GM19238 (cell line): ENCODE measurements at regions not wholly inside any gene's neighbourhood (a gene's known extent, or its start where the extent isn't known, plus 50 kb on each side); places are given as distances from the start of the nearest gene placed in this dataset.
"Not testable (repeated sequence)": the region's sequence is repeated elsewhere in the genome, so short reads cannot be mapped to it uniquely, and the experiment has no call there.

Experiments used
- DNase-seq: peaks from one replicate; pipeline ENCODE4 v3.0.0; 2011; ENCODE audit warnings: low spot score; ENCODE audit not compliant: insufficient read length

DNA sequence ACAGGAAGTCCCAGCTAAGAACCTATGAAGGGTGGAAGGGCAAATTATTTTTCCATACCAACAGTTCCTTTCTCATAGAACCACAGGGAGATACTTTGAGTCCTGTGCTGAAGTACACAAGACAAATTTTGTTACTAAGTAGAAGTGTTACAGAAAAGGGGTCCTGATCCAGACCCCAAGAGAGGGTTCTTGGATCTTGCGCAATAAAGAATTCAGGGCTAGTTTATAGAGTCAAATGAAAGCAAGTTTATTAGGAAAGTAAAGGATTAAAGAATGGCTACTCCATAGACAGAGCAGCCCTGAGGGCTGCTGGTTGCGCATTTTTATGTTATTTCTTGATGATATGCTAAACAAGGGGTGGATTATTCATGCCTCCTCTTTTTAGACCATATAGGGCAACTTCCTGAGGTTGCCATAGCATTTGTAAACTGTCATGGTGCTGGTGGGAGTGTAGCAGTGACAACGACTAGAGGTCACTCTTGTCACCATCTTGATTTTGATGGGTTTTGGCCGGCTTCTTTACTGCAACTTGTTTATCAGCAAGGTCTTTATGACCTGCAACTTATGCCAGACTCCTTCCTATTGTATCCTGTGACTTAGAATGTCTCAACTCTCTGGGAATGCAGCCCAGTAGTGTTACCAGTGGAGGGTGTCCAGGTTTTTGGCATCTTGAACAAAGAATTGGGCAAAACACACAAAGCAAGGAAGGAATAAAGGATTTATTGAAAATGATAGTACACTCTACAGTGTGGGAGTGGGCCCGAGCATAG, 409.4 kb downstream of the SH2D4B start:
- DNase-seq: no peak

GRCh38 chr10:80949785-80950184, 412.1 kb downstream of the SH2D4B start:
- no peak for DNase-seq

DNA sequence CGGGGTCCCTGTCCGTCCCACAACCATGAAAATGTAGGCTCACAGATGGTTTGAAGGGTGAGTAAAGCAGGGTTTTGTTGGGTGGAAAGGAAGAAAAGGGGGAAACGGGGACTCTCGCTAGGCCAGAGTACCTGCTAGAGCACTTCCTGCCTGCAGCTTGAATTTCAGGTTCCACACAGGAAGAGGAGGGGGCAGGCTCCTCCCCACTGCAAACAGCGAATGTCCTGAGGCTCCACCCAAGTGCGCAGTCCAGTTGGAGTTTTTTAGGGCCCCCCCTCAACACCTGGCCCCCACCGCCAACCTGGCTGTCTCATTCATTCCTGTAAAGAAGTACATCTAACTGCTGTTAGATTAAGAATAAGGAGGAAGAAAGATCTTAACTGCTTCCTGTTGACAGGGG, 414.7 kb downstream of the SH2D4B start:
- no peak for DNase-seq

DNA sequence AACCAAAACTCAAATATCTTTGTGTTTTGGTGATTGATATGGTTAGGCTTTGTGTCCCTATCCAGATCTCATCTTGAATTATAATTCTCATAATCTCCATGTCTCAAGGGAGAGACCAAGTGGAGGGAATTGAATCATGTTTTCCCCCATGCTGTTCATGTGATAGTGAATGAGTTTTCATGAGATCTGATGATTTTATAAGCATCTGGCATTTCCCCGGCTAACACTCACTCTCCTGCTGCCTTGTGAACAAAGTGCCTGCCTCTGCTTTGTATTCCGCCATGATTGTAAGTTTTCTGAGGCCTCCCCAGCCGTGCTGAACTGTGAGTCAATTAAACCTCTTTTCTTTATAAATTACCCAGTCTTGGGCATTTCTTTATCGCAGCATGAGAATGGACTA, 419.5 kb downstream of the SH2D4B start:
- DNase-seq: no peak

GRCh38 chr10:80964179-80964578, 426.5 kb downstream of the SH2D4B start:
- no peak for DNase-seq

GRCh38 chr10:80964955-80965614, 427.4 kb downstream of the SH2D4B start:
- DNase-seq: no peak

- DNase-seq: no peak
Measured at GRCh38 chr10:80966326-80966986, 428.8 kb downstream of the SH2D4B start.

DNA sequence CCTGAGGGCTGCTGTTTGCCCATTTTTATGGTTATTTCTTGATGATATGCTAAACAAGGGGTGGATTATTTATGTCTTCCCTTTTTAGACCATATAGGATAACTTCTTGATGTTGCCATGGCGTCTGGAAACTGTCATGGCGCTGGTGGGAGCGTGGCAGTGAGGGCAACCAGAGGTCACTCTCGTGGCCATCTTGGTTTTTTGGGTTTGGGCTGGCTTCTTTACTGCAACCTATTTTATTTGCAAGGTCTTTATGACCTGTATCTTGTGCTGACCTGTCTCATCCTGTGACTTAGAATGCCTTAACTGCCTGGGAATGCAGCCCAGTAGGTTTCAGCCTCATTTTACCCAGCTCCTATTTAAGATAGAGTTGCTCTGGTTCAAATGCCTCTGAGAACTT, 429.7 kb downstream of the SH2D4B start:
- DNase-seq: not testable (repeated sequence)

GRCh38 chr10:80968903-80969302, 431.2 kb downstream of the SH2D4B start:
- no peak for DNase-seq

GRCh38 chr10:80971461-80971860, 433.8 kb downstream of the SH2D4B start:
- no peak for DNase-seq

DNA sequence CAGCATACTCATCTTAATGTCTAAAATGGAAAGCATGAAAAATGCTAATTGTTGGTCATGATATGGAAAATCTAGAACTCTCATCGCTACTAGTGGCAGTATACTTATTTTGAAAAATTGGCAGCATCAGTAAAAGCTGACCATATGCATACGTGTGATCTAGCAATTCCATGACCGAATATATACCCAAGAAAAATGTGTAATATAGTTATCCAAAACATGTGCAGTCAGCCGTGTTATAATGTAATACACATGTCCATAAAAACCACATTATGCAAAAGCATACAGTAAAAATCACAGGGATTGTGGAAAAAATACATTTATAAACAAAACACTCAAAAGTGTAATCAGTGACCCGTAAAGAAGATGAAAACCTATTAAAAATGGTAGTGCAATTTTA, 439.0 kb downstream of the SH2D4B start:
- DNase-seq: no peak

DNA sequence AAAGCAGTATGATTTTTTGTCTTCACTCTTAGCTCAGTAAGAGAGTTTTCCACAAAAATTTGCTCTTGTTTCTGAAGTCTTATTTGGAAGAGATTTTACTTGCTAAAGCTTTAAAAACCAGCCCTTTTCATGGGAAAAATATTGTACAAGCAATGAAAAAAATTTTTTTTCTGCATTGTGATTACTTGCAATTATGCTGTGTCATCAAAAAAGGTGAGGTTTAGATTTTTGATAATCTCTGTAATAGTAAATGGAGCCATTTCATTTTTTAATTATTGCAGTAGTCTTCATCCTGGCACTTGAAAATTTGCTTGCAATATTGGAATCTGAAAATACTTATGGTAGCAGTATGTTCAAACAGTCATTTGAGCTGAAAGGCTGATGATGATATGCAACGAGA, 447.4 kb downstream of the SH2D4B start:
- no peak for DNase-seq

DNA sequence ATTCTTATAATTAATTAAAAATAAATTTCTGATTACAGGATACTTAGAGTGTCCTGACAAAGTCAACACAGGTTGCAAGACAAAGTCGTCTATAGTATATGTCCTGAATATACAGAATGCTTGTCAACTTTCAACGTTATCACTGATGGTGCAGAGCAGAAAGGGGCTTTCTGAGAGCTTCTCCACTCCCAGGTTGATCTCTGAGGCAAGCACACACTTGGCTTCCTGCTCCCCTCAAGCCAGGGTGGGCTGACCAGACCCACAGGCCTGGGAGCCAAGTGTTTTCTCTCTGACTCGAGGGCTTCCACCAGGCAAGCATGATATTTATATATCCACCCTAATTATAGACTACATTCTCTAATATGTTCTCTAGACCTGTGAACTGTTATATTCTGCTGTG, 448.9 kb downstream of the SH2D4B start:
- DNase-seq: no peak

- no peak for DNase-seq
Measured at GRCh38 chr10:80988755-80989154, 451.1 kb downstream of the SH2D4B start.

DNA sequence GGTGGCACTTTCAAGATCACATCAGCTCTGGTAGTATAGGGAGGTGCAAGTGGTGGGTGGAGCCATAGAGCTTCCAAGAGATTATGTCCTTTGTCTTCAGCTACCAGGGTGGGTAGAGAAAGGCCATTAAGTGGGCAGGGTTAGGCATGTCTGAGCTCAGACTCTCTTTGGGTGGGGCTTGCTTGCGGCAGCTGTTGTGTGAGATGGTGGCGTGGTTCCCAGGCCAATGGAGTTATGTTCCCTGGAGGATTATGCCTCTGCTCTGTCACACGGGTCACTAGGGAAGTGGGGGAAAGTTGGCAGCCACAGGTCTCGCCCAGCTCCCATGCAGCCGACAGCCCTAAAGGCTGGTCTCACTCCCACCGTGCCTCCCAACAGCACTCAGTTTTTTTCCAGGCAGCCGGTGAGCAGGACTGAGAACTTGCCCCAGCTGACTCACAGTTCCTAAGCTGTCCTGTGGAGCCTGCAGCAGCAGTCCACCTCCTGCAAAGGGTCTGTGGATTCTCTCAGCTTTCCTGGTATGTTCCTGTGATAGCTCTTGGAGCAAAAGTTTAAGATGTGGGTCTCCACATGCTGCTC, 459.0 kb downstream of the SH2D4B start:
- DNase-seq: no peak

DNA sequence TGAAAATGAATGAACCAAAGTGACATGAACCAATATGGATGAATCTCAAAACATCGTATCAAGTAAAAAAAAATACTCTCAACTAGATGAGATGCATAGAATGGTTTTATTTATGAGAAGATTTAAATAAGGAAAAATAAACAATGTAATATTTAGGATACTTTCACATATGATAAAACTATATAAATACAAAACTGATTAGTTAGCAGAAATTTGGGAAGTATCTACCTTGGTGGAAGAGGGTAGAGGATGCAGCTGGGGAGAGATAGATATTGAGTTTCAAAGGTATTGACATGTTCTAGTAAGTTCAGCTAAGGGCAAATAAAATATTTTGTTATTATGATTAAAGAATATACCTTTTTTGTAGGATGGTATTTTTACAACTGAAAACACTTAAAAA, 463.1 kb downstream of the SH2D4B start:
- DNase-seq: no peak

DNA sequence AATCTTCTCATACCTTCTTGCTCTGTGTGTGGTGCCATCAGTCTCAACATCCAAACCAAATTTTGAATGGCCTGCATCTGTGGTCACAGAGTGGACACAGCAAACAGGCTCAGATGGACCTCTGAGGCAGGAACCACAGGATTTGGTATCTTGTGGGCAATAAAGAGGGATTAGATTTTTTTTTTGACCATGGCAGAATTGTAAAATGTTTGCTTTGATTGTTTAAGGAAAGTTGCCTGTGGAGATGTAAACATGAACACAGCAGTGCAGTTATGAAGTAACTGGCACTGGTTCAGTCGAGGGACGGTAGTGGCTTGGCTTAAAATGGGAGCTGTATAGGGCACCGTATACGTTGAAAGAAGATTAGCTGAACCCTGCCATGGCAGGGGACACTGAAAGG, 464.7 kb downstream of the SH2D4B start:
- no peak for DNase-seq

DNA sequence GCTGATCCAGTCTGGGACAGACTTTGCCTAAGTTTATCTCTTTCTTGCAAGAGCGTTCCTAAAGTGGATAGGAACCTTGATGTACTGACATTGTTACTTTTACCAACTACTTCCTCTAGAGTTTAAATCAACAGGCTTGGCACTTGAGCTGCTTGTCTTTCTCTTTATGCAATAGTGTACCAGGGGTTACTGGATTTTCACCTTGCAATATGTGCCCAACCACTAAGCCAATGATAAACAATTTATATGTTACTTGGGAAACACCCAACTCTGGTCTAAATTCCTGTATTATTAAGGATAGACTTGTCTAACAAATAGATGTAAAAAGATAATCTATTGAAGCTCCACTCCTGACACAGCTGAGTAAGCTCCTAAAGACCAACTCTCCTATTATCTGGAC, 470.2 kb downstream of the SH2D4B start:
- no peak for DNase-seq

DNA sequence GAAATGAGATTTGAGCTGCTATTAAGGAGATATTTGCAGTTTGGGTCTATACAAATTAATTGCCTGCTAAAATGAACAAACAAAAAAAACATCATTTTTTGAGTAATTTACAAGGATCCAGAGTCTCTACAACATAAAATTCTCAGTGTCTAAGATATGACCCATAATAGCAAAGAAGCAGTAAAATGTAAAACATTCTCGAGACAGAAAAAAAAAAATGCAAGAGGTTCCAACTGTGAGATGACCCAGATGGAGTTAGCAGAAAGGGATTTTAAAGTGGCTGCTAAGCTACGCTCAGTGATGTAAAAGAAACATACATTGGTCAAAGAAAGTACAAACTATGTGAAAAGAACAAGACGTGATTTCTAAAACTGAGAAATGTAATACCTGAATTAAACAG, 471.0 kb downstream of the SH2D4B start:
- no peak for DNase-seq

GRCh38 chr10:81009296-81009695, 471.6 kb downstream of the SH2D4B start:
- DNase-seq: no peak

DNA sequence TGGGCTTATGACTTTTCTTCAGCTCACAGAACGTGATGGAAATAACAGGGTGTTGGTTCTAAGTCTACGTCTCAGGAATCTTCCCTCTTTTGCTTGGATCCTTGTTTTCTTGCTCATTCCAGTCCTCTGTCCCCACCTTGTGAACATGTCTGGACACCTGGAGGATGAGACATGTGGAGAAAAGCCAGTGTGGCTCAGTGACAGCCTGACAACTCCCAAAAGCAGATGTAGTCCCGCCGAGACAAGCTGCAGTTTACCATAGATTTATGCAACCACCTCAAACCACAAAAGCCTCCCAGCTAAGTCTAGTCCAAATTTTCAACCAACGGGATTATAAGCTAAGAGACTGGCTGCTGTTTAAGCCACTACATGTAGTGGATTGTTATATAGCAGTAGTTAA, 476.1 kb downstream of the SH2D4B start:
- DNase-seq: no peak
